Activated naive CD4-positive, alpha-beta T cell (primary cell): ENCODE measurements at regions not wholly inside any gene's neighbourhood (a gene's known extent, or its start where the extent isn't known, plus 50 kb on each side); places are given as distances from the start of the nearest gene placed in this dataset.

Experiments
- DNase-seq, 4 experiments: peaks; one replicate each; lab custom pipeline; 2025; lab: John Stamatoyannopoulos, UW

DNA sequence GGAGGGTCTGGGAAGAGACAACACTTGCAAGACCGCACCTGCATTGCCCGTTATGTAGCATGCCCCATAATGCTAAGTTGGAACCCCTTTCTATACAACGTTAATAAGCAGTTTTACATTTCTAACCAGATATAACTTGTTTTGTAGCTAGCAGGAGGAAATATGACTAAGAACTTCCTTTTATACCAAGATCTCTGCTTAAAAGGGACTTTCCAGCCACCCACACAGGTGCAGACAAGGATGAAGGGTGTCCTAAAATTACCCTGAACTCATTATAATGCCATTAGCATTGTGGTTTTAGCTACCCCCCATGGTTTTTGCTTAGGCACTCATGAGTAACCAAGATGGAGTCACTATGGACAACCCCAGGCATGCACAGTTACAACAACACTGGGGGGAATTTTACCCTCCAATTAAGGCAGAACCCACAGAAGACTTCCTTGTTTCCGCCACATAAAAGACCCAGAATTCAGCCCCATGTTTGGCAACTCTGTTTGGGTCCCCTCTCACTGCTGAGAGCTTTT is 362.8 kb downstream of the CBLN2 start:
- no peak for DNase-seq

DNA sequence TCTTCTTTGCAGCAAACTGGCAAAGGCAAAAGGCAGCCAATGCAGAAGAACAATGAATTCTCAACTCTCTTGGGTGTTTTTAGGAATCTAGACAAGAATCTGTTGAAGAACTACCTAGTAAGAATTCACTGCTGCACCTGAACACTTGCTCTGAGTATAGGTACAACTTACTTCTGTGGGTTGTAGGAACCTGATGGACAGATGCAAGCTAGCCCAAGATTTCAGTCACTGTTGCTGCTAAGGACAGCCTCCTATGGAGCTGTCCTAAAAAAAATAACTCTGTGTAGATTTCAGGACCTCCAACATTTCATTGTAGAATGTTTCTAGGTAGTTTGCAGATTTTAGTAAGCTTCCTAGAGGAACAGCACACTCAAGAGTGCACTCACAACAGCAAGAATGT is 363.5 kb downstream of the CBLN2 start:
- no peak for DNase-seq

DNA sequence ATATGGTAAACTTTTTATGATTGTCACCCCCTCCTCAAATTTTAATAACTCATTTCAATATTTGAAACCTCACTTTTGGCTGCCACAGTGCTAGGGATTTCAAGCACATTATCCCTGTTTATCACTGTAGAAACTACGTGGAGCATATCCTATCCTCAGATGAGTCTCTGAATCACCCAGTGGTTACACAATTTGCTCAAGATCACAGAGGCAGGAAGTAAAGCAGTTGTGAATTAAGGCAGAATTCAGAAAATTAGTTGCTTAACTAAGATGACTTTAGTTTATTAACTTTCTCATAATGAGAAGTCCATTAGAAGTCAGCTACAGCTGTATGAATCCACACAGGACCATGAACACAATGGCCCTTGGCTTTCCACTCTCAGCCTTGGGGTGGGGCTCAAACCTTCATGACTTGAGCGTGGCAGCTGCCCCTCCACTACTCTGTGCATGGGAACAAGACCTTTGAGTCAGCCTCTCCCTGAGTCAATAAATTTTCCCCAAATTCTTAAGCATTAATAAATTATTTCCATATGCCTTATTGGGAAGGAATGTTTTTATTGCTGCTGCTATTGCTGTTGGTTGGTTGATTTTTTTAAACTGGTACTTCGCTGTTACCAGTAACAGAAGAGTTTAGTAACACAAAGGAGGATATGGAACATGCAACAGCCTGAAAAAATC is 369.0 kb downstream of the CBLN2 start:
- no peak for DNase-seq

DNA sequence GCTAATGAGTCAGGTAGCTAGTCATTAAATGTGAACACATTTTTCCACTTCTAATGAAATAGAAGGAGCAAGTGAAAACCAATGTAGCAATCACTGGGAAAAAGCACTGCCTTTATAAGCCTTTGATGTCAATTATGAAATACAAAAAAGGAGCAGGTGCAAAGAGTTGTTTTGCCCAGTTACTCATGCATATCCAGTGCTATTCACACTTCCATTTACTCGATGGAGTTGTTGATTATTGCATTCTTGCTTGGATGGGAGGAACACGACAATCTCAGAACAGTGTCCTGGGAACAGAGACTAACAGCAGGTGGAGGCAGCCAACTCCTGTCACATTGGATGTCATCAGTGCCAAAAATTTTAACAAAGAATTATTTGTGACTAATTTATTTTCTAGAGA is 372.5 kb downstream of the CBLN2 start:
- DNase-seq, result no peak

DNA sequence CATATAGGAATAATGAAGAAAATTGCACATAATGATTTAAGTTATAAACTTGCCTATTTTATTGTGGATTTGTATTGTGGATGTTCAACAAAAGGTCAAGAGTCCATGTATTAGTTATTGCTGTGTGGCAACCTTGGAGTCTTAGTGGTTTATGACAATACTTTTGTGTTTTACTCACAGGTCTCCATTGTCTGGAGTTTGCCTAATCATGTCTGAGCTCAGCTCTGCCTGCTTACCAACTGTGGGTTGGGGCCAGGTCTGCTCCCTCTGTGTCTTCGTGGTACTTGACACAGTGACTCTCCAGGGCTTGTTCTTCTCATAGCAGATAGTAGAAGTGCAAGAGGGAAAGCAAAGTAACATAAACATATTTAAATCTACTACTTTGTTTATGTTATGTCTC is 382.5 kb downstream of the CBLN2 start:
- no peak for DNase-seq

DNA sequence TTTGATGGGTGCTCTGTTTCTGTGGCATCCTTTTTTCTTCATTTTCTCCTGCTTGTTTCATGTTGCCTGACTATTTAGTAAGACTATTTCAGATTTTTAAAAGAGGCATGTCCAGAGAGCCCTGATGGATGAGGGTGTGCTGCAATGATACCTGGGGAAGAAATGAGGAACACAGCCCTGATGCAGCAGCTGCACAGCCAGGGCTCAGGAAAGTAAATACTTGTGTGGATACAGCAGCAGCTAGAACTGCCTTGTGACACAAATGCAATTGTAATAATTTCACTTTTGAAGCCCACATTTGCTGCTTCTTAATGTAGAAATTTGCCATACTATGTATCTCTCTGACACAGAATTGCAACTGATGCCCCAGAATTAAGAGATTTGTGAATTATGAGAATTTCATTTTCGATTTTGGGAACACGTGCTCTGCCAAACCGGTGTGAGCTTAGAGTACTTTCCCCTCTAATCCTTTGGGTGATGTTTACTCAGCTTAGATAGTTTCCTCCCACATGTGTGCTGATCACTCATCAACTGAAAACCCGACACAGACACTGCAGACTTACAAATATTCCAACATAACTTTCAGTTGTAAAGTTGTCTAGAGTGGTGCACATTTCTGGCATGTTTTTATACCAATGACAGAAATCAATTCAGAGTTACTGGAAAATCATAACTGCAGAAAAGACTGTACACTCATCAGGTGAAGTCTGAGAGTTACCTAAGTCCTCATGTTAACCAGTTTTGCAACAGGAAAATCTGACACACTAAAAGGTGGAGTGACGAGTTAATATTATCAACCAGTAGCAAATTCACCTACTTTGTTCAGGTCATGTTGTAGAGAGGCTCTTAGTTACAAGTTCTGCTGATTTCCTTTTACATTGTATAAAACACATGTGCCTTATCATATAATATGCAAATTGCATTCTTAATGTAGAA is 383.4 kb downstream of the CBLN2 start:
- no peak for DNase-seq

DNA sequence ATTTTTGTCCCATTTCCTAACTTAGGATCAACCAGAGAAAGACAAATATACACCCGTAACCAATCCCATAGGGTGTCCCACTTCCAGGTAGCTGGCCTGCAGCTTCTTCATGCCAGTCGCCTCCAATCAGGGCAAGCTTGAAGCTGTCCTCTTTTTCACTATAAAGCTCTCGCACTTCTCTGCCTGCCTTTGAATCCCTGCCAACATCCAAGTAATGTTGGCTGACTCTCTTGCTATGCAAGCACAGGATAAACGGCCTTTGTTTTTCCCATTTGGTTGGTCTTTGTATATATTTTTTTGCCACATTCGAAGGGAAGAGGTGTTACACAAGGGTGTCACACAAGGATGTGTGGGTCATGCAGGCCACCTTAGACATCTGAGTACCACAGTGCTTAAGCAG is 388.8 kb downstream of the CBLN2 start:
- no peak for DNase-seq

DNA sequence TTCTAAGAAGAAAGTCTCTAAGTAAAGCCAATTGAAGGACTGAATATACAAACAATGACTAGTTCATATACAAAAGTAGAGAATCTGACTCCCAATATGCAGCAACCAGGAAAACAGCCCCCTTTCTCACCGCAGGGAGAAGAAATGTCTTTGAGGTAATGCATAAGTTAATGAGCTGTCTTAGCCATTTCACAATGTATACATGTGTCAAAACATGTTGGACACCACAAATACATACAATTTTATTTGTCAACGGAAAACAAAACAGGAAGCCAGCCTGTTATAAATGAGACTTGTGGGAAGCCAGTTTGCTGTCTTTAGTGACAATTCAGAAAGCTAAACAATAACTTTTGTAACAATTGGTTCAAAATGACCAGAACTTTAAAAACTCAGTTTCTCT is 389.2 kb downstream of the CBLN2 start:
- DNase-seq, result no peak

DNA sequence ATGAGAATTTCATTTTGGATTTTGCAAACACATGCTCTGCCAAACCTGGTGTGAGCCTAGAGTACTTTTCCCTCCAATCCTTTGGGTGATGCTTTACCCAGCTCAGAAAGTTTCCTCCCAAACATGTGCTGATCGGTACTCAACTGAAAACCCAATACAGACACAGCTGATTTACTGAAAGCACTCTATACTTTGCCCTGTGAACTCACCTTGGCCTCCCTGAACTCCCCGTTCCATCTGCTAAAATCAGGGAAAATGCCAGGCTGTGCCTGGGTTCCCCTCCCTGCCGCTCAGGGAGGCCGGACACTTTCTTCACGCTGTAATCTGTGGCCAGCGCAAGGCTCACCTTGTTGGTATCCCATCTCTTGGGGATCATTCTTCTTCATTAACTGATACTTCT is 391.2 kb downstream of the CBLN2 start:
- no peak for DNase-seq

DNA sequence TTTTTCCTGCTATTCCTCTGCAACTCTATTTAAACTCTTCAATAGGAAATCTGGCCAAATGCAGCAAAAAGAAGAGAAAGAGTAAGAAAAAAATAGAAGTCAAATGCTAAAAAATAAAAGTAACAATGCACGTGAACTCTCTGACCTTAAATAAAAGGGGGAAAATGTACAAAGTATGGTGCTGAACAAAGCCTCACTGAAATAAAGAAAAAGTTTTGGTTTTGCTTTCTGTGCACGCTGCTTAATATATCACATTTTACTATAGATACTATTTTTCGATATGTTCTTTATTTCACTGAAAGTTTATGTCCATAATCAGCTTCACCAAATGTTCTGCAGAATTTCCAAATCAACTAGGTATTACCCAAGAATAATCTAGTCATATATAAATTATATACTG is 396.3 kb downstream of the CBLN2 start:
- no peak for DNase-seq

DNA sequence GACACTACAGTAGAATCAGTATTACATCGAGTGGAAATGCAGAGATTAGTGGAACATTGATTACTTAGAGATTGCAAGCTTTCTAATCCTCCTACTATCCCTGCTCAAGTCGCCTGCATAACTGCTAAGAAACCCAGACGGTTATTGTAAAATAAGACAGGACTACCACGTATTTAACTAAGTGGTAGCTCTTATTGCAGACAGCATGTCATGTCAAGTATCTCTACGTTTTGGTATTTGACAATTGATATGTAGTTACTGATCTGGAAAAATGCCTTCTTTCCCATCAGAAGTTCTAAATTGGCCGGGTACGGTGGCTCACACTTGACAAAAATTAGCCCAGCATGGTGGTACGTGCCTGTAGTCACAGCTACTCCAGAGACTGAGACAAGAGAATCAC is 404.1 kb downstream of the CBLN2 start:
- DNase-seq, result no peak

DNA sequence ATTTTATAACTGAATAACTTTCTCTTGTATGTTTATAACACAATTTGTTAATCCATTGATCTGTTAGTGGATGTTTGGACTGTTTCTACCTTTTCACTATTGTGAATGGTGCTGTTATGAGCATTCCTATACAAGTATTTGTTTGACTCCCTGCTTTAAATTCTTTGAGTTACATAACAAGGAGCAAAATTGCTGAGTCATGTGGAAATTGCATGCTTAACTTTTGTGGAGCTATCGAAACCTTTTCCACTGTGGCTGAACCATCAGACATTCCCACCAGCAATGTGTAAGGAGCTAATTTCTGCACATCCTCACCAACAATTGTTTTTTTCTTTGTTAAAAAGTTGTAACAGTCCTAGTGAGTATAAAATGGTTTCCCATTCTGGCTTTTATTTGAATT is 415.5 kb downstream of the CBLN2 start:
- no peak for DNase-seq

DNA sequence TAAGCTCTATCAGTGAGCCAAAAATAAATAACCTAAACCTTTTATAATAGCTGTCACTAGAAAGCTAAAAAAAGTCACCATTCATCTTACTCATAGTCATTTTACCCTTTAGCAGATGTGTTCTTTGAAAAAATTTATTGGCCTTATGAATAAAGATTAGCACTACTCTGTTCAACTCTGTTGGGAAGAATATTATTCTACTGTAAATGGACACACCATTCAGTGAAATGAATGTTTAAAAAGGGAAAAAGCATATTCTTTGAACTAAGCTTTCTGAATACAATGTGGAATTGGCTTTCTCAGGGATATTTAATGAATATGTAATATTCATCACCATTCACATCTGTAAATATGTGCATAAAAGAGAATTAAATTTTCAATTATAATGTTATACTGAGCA is 422.0 kb downstream of the CBLN2 start:
- no peak for DNase-seq

DNA sequence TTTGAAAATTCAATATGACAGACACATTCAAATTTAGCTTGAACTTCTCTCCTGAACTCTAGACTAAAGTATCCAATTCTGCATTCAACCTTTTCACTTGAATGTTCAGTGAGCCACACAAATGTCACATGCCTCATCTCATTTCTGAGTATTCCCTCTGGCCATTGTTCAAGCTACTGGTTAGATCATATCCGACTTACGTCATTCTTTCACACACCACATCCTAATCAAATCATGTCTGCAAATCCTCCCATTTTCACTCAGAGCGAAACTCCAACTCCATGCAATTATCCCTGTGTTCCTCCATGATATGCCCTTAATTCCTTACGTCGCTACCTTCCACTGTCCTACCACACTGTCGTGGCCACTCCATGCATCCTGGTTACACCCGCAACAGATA is 425.1 kb downstream of the CBLN2 start:
- no peak for DNase-seq

DNA sequence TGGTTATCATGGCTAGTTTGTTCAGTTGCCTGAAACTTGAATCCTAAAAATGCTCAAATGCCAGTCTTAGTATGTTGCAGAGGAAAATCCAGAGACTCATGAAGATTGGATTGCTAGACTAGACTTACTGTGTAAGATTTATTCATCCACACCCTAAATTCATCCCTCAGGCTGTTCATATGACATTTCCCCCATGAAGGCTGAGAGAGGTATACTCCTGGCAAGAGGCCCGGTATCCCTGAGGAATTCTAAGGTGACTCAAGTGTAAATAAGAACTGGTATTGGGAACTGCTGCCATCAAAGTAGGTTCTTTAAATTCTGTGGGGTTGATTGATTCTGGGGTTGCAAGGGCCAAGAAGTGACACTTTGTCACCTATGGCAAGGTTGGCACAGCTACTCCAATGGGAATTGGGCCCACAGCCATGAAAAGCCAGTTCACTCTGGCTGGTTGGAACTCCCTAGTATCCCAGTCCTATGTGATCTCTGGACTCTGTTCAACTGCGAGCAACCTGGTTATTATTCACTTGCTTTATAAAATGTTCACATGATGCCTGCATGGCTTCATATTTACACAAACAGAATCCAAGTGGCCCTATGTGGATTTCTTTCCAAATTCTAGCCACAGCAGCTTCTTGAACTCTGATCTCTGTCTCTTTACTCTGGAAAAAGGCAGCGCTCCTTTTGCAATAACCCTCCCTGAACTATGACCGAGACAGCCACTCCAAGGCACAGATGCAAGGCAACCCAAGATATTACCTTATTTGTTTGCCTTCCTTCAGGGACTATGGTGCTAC is 429.1 kb downstream of the CBLN2 start:
- no peak for DNase-seq

DNA sequence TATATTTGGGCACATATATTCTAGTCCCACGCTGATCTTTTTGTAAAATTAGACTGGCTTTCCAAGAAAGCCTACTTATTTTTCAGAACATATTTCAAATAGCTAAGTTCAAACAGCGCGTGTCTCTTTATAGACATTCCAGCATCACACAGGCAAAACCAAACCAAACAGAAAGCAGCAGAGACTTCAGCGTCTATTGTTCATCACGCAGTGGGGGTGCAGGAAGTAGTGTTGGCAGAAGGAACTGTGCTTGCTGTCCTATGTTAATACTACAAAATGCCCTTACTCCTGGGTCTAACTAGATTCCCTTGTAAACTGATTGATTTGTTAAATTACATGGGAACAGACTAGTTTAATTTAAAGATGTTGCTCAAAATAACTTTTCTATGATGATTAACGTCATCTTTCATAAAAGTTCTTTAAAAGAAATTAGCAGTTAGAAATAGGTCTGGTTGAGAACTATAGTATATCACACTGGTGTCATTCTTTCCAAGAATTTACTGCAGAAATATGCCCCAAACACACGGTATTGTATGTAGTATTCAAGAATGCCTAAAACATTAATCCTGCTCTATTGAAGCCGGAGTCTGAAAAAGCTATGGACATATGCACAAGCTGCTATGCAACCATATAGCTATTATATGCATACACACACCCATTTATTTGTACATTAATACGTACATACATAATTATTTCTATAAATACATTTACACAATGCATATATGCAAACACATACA is 436.3 kb downstream of the CBLN2 start:
- DNase-seq, result no peak

DNA sequence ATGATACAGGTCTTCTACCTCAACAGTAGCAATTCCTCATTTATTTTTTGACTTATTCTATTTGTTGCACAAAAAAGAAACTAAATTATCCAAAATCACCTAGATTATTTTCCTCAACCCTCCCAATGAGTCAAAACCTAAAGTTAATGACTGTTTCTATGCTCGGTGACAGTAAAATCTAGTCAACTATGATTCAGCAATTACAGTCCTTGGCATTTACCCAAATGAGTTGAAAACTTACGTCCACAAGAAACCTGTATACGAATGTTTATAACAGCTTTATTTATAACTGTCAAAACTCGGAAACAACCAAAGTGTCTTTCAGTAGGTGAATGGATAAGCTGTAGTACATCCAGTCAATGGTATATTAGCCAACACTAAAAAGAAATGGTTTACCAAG is 439.3 kb downstream of the CBLN2 start:
- DNase-seq, result no peak

DNA sequence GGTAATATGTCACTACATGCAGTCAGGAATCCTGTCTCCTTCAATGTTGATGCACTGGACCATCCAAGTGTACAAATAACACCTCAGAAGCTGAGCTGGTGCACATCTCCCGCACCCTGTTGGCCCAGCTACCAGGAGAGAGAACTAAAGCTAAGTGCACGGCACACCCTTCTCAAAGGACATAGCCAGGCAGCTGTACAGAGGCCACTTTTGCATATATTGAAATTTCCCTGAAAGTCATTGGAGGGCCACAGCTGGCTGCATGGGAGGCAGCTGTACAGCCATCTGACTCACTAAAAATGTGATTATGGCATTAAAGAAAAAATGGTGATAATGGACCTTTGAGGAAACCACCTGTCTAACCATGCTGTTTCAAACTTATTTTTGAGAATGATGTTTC is 441.7 kb downstream of the CBLN2 start:
- DNase-seq, result no peak

DNA sequence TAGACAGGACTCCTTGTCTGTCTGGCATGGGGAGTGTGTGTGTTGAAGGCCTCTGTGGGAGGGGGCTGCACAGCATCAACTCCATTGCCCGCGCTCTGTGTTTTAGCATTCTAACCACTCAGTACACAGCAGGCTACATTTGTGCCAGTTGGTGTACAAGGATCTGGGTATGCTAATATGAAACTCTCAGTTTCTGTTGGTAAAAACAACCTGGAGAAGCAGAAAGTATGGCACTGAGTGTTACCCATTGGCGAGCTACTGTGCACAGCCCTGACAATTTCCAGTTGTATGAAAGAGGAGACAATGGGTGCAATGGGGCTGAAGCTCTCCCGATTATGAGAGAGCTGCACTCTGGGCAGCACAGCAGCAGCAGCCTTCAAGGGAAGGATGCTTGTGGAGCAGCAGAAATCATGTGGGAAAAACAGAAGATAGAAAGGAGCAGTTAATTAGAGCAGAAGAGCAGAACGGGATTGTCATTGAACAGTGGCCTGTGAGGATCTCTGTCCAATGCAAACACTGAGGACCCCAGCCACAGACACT is 443.6 kb downstream of the CBLN2 start:
- DNase-seq, result no peak

DNA sequence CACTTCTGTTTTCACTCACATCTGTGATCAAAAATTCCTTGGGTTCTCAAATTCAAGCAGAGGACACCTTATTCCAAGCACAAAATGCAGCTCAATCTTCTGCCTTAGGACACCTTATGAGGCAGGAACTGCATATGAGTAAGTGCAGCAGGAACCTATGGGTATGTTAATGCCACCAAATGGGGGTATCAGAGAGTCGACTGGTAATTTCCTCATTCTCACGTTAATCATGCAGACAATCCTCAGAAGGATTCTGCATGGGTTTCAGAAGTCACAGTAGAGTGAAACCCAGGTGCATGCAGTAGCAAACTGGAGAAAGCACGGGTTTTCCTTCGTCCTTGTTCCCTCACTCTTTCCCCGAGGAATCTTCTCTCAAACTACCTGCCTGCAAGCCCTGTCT is 452.8 kb downstream of the CBLN2 start:
- no peak for DNase-seq

DNA sequence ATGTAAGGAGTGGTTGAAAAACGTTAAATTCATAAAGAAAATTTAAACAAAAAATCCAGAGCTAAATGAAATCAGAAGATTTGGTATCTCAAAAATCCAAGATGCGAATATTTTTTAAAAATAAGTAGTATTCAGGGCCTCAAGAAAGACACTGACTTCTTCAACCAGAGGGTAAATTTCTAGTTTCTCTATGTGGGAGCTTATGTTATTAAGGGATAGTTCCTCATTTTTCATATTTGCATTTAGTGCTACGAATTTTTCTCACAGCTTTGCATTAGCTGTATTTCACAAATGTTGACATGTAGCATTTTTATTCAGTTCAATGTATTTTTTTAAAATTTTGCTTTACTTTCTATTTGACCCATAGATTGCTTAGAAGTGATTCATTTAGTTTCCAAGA is 454.7 kb downstream of the CBLN2 start:
- DNase-seq, result no peak

DNA sequence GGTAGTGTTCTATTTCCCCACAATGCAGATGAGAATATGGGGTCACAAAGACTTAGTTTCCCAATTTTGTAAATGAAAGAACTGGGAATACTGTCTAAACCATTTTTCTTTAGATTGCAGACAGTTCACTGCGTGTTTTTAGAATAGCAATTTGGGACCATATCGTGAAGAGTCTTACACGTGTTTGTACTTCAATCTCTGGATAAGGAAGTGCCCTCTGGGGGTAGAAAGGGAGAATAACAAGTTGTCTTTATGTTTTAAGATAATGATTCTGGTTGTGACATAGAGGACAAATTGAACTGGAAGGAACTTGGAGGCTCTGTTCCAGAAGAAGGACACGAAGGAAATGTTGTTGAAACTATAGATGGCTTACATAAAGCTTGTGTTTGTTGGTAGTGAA is 457.7 kb downstream of the CBLN2 start:
- DNase-seq, result no peak
